ENCODE measurements at regions not wholly inside any gene's neighbourhood (a gene's known extent, or its start where the extent isn't known, plus 50 kb on each side); places are given as distances from the start of the nearest gene placed in this dataset.

GRCh38 chr7:125845686-125846085 is 916.1 kb upstream of the POT1 start:
- ATAC-seq (ENCODE audit: low read depth) = no peak
- no peaks in the 10 kb centered on the region for H3K4me1 ChIP-seq (ENCODE audit: insufficient read depth, poor library complexity, severe bottlenecking)
- TF ChIP-seq CTCF (IDR thresholded peaks at IDR 0.05; ENCODE audit: poor library complexity, severe bottlenecking) = no peak
- no peaks in the 10 kb centered on the region for H3K36me3 ChIP-seq (ENCODE audit: low read depth)
- no peak for DNase-seq (ENCODE audit: low spot score)
- H3K4me3 ChIP-seq (ENCODE audit: severe bottlenecking) = no peak overlapping the region
- no peak overlapping the region for H3K27ac ChIP-seq (ENCODE audit: poor library complexity, severe bottlenecking)
- no peaks in the 10 kb centered on the region for H3K27me3 ChIP-seq (ENCODE audit: insufficient read depth, poor library complexity, severe bottlenecking)
- H3K9me3 ChIP-seq (ENCODE audit: severe bottlenecking) = no peaks in the 10 kb centered on the region

- no peak for TF ChIP-seq CTCF (IDR thresholded peaks at IDR 0.05; ENCODE audit: poor library complexity, severe bottlenecking)
- ATAC-seq (ENCODE audit: low read depth) (no peak), DNase-seq (ENCODE audit: low spot score) (no peak)
Observed at GRCh38 chr7:125834421-125834820, 904.8 kb upstream of the POT1 start.

GRCh38 chr7:125833839-125834238 is 904.2 kb upstream of the POT1 start:
- no peaks in the 10 kb centered on the region for H3K9me3 ChIP-seq (ENCODE audit: severe bottlenecking)
- H3K4me3 ChIP-seq (ENCODE audit: severe bottlenecking) = no peak overlapping the region
- H3K27ac ChIP-seq (ENCODE audit: poor library complexity, severe bottlenecking) = no peak overlapping the region
- no peak for TF ChIP-seq CTCF (IDR thresholded peaks at IDR 0.05; ENCODE audit: poor library complexity, severe bottlenecking)
- H3K36me3 ChIP-seq (ENCODE audit: low read depth) = no peaks in the 10 kb centered on the region
- no peaks in the 10 kb centered on the region for H3K4me1 ChIP-seq (ENCODE audit: insufficient read depth, poor library complexity, severe bottlenecking)
- H3K27me3 ChIP-seq (ENCODE audit: insufficient read depth, poor library complexity, severe bottlenecking) = no peaks in the 10 kb centered on the region
- DNase-seq (ENCODE audit: low spot score) (no peak), ATAC-seq (ENCODE audit: low read depth) (no peak)

More at GRCh38 chr7:125834421-125834820, 904.8 kb upstream of the POT1 start:
- no peaks in the 10 kb centered on the region for H3K27me3 ChIP-seq (ENCODE audit: insufficient read depth, poor library complexity, severe bottlenecking)
- H3K27ac ChIP-seq (ENCODE audit: poor library complexity, severe bottlenecking) = no peak overlapping the region
- no peaks in the 10 kb centered on the region for H3K4me1 ChIP-seq (ENCODE audit: insufficient read depth, poor library complexity, severe bottlenecking)
- H3K9me3 ChIP-seq (ENCODE audit: severe bottlenecking) = no peaks in the 10 kb centered on the region
- no peaks in the 10 kb centered on the region for H3K36me3 ChIP-seq (ENCODE audit: low read depth)
- no peak overlapping the region for H3K4me3 ChIP-seq (ENCODE audit: severe bottlenecking)

- Histone ChIP-seq H3K9me3 (ENCODE audit: severe bottlenecking) (no peaks in the 10 kb centered on the region), H3K4me3 (ENCODE audit: severe bottlenecking) (no peak overlapping the region), H3K27me3 (ENCODE audit: insufficient read depth, poor library complexity, severe bottlenecking) (no peaks in the 10 kb centered on the region), H3K4me1 (ENCODE audit: insufficient read depth, poor library complexity, severe bottlenecking) (no peaks in the 10 kb centered on the region), H3K27ac (ENCODE audit: poor library complexity, severe bottlenecking) (no peak overlapping the region), H3K36me3 (ENCODE audit: low read depth) (no peaks in the 10 kb centered on the region)
- DNase-seq (ENCODE audit: low spot score) (no peak), ATAC-seq (ENCODE audit: low read depth) (no peak)
- no peak for TF ChIP-seq CTCF (IDR thresholded peaks at IDR 0.05; ENCODE audit: poor library complexity, severe bottlenecking)
Observed at GRCh38 chr7:125830743-125831142, 901.1 kb upstream of the POT1 start.

GRCh38 chr7:125828153-125828700 is 898.6 kb upstream of the POT1 start:
- no peak for ATAC-seq (ENCODE audit: low read depth)
- Histone ChIP-seq H3K4me1 (ENCODE audit: insufficient read depth, poor library complexity, severe bottlenecking) (no peaks in the 10 kb centered on the region), H3K36me3 (ENCODE audit: low read depth) (no peaks in the 10 kb centered on the region), H3K9me3 (ENCODE audit: severe bottlenecking) (no peaks in the 10 kb centered on the region), H3K27ac (ENCODE audit: poor library complexity, severe bottlenecking) (no peak overlapping the region), H3K27me3 (ENCODE audit: insufficient read depth, poor library complexity, severe bottlenecking) (no peaks in the 10 kb centered on the region), H3K4me3 (ENCODE audit: severe bottlenecking) (no peak overlapping the region)
- DNase-seq (ENCODE audit: low spot score) = no peak
- TF ChIP-seq CTCF (IDR thresholded peaks at IDR 0.05; ENCODE audit: poor library complexity, severe bottlenecking) = no peak
